SK-N-SH (cell line): ENCODE measurements at regions not wholly inside any gene's neighbourhood (a gene's known extent, or its start where the extent isn't known, plus 50 kb on each side); places are given as distances from the start of the nearest gene placed in this dataset.

Source experiments
- CTCF ChIA-PET: fragments of 300-600, 350-600 bp; formaldehyde crosslinking; extraction: SDS; loops from one replicate; lab custom pipeline; 2021; lab: Yijun Ruan, JAX
- POLR2A ChIA-PET: fragments of 350-600 bp; sonication (Branson Sonifier 250); formaldehyde crosslinking; extraction: SDS; loops from one replicate; lab custom pipeline; 2020; ENCODE audit warnings: antibody characterized with exemption, inconsistent platforms; lab: Yijun Ruan, JAX
- DNase-seq: peaks from one replicate; pipeline ENCODE4 v3.0.0; 2012
- H2AFZ ChIP-seq: fragments of 200-600 bp; sonication (generic); 2 replicates; pipeline ENCODE4 v1.8.1; 2016; ENCODE audit warnings: antibody characterized with exemption, mild to moderate bottlenecking, low read depth
- H3F3A ChIP-seq: fragments of 200-600 bp; sonication (generic); replicated peaks from 2 replicates; pipeline ENCODE3; 2016; ENCODE audit warnings: antibody characterized with exemption, mild to moderate bottlenecking; ENCODE audit not compliant: insufficient read depth
- H3K27ac ChIP-seq, 2 experiments: fragments of 200-500 bp in 1 of 2; fragments of 200-600 bp in 1 of 2; sonication (Bioruptor generic) in 1 of 2; sonication (generic), shearing (Covaris generic) in 1 of 2; 2 replicates each; pipeline versions ENCODE4 v1.5.1 to v1.6.1; 2014 to 2016; ENCODE audit warnings: low read depth in 2 of 2, inconsistent platforms in 1 of 2, low read length in 1 of 2, mild to moderate bottlenecking in 1 of 2, mixed read lengths in 1 of 2
- H3K27me3 ChIP-seq: fragments of 200-600 bp; sonication (generic), shearing (Covaris generic); 2 replicates; pipeline ENCODE4 v1.6.1; 2016; ENCODE audit warnings: mixed run types; ENCODE audit not compliant: insufficient read depth
- H3K36me3 ChIP-seq, 2 experiments: fragments of 200-500 bp in 1 of 2; fragments of 200-600 bp in 1 of 2; sonication (Bioruptor generic) in 1 of 2; sonication (generic) in 1 of 2; replicated peaks in 1 of 2; 2 replicates each; pipeline versions ENCODE3 to v1.5.1; 2014 to 2016; ENCODE audit warnings: low read length in 1 of 2, mild to moderate bottlenecking in 1 of 2; ENCODE audit not compliant: insufficient read depth in 2 of 2, control insufficient read depth in 1 of 2
- H3K4me1 ChIP-seq, 2 experiments: fragments of 200-500 bp in 1 of 2; fragments of 200-600 bp in 1 of 2; sonication (Bioruptor generic) in 1 of 2; sonication (generic), shearing (Covaris generic) in 1 of 2; 2 replicates each; pipeline versions ENCODE4 v1.5.1 to v1.6.1; 2014 to 2016; ENCODE audit warnings: low read depth in 1 of 2, low read length in 1 of 2, mixed run types in 1 of 2; ENCODE audit not compliant: insufficient read depth in 2 of 2, control insufficient read depth in 1 of 2
- H3K4me2 ChIP-seq: fragments of 200-600 bp; sonication (generic), shearing (Covaris generic); 2 replicates; pipeline ENCODE4 v1.6.1; 2017; ENCODE audit warnings: mixed run types
- H3K4me3 ChIP-seq, 2 experiments: fragments of 200-500 bp in 1 of 2; fragments of 200-600 bp in 1 of 2; sonication (Bioruptor generic) in 1 of 2; sonication (generic), shearing (Covaris generic) in 1 of 2; 2 replicates each; pipeline versions ENCODE4 v1.5.1 to v1.8.1; 2014 to 2016; ENCODE audit warnings: low read depth in 2 of 2, inconsistent platforms in 1 of 2, low read length in 1 of 2, mild to moderate bottlenecking in 1 of 2, mixed read lengths in 1 of 2, moderate library complexity in 1 of 2
- H3K79me2 ChIP-seq: fragments of 200-600 bp; sonication (generic); 2 replicates; pipeline ENCODE4 v1.8.1; 2017; ENCODE audit warnings: mild to moderate bottlenecking; ENCODE audit not compliant: insufficient read depth
- H3K9ac ChIP-seq: fragments of 200-600 bp; sonication (generic); 2 replicates; pipeline ENCODE4 v1.6.1; 2017; ENCODE audit warnings: mixed run types
- H3K9me2 ChIP-seq: fragments of 200-600 bp; sonication (generic); 2 replicates; pipeline ENCODE4 v1.6.1; 2017; ENCODE audit warnings: mixed run types
- H3K9me3 ChIP-seq: fragments of 200-600 bp; sonication (generic); 2 replicates; pipeline ENCODE4 v1.6.1; 2017; ENCODE audit warnings: mixed run types, mild to moderate bottlenecking, moderate library complexity
- H4K20me1 ChIP-seq: fragments of 200-600 bp; sonication (generic); 2 replicates; pipeline ENCODE4 v1.6.1; 2017; ENCODE audit warnings: mild to moderate bottlenecking, mixed run types; ENCODE audit not compliant: insufficient read depth
- ELF1 ChIP-seq: IDR thresholded peaks from 2 replicates; pipeline ENCODE4 v1.4.0; 2012
- EZH2phosphoT487 ChIP-seq: fragments of 200-600 bp; sonication (generic); IDR thresholded peaks from 2 replicates; pipeline ENCODE4 v1.6.1; 2017; ENCODE audit warnings: low read depth, mixed run types, mild to moderate bottlenecking, antibody characterized with exemption, moderate library complexity, borderline replicate concordance
- GABPA ChIP-seq: IDR thresholded peaks from 2 replicates; pipeline ENCODE4 v1.4.0; 2012; ENCODE audit warnings: low read depth, mild to moderate bottlenecking
- GATA2 ChIP-seq: sonication (generic); formaldehyde crosslinking; IDR thresholded peaks from 2 replicates; pipeline ENCODE4 v1.5.0; 2020; ENCODE audit warnings: mild to moderate bottlenecking, missing genetic modification reagents
- JUND ChIP-seq: IDR thresholded peaks from 2 replicates; pipeline ENCODE4 v1.4.0; 2012
- MEF2A ChIP-seq: IDR thresholded peaks from 2 replicates; pipeline ENCODE4 v1.4.0; 2012; ENCODE audit warnings: low read depth, borderline replicate concordance
- NFIC ChIP-seq: IDR thresholded peaks from 2 replicates; pipeline ENCODE4 v1.4.0; 2012; ENCODE audit warnings: borderline replicate concordance
- NRF1 ChIP-seq: IDR thresholded peaks from 2 replicates; pipeline ENCODE4 v1.6.1; 2012; ENCODE audit warnings: low read depth, mild to moderate bottlenecking, low read length
- RAD21 ChIP-seq: IDR thresholded peaks from 2 replicates; pipeline ENCODE4 v1.6.1; 2012; ENCODE audit warnings: mild to moderate bottlenecking, low read length
- RCOR1 ChIP-seq: fragments of 150-350 bp; IDR thresholded peaks from 2 replicates; pipeline ENCODE4 v1.6.1; 2017; ENCODE audit warnings: antibody characterized with exemption, low read length
- RFX5 ChIP-seq: IDR thresholded peaks from 2 replicates; pipeline ENCODE4 v1.6.1; 2012; ENCODE audit warnings: mild to moderate bottlenecking, improper control_type of control experiment, low read length
- RXRA ChIP-seq: IDR thresholded peaks from 2 replicates; pipeline ENCODE4 v1.4.0; 2012; ENCODE audit warnings: low read depth, mild to moderate bottlenecking, borderline replicate concordance
- SMC3 ChIP-seq: IDR thresholded peaks from 2 replicates; pipeline ENCODE4 v1.6.1; 2012; ENCODE audit warnings: low read depth, low read length, improper control_type of control experiment
- ZBTB33 ChIP-seq: IDR thresholded peaks from 2 replicates; pipeline ENCODE4 v1.4.0; 2012; ENCODE audit warnings: low read depth, borderline replicate concordance
- WGBS: methylation state at CpG from one replicate; pipeline ENCODE4 v1.1.6; 2017; ENCODE audit warnings: low lambda C conversion rate; 5-methylcytosine and 5-hydroxymethylcytosine counted together
- TF ChIP-seq, protein P1 (sequence below): IDR thresholded peaks from 2 replicates; pipeline ENCODE4 v1.6.1; 2012; ENCODE audit warnings: mild to moderate bottlenecking, low read depth, low read length, moderate library complexity

- ChIA-PET POLR2A (no interaction called here), CTCF (no interaction called here)
- Histone ChIP-seq H3K4me3 (no peak overlapping the region), H3K36me3 (no peaks in the 10 kb centered on the region), H3K4me2 (no peak overlapping the region), H3K27ac (no peak overlapping the region), H3K27me3 (no peaks in the 10 kb centered on the region), H3K4me1 (no peaks in the 10 kb centered on the region), H2AFZ (no peak overlapping the region), H3K9me3 (no peaks in the 10 kb centered on the region), H3F3A (no peaks in the 10 kb centered on the region), H3K9me2 (no peaks in the 10 kb centered on the region), H4K20me1 (no peaks in the 10 kb centered on the region), H3K79me2 (no peaks in the 10 kb centered on the region), H3K9ac (no peak overlapping the region)
- no peak for DNase-seq
- WGBS = 13% methylated on average over 5 of the region's 5 CpGs
- TF ChIP-seq EZH2phosphoT487 = no peak
- TF ChIP-seq GATA2 (CRISPR knock-in tag) = no peak
- TF ChIP-seq, protein P1, sequence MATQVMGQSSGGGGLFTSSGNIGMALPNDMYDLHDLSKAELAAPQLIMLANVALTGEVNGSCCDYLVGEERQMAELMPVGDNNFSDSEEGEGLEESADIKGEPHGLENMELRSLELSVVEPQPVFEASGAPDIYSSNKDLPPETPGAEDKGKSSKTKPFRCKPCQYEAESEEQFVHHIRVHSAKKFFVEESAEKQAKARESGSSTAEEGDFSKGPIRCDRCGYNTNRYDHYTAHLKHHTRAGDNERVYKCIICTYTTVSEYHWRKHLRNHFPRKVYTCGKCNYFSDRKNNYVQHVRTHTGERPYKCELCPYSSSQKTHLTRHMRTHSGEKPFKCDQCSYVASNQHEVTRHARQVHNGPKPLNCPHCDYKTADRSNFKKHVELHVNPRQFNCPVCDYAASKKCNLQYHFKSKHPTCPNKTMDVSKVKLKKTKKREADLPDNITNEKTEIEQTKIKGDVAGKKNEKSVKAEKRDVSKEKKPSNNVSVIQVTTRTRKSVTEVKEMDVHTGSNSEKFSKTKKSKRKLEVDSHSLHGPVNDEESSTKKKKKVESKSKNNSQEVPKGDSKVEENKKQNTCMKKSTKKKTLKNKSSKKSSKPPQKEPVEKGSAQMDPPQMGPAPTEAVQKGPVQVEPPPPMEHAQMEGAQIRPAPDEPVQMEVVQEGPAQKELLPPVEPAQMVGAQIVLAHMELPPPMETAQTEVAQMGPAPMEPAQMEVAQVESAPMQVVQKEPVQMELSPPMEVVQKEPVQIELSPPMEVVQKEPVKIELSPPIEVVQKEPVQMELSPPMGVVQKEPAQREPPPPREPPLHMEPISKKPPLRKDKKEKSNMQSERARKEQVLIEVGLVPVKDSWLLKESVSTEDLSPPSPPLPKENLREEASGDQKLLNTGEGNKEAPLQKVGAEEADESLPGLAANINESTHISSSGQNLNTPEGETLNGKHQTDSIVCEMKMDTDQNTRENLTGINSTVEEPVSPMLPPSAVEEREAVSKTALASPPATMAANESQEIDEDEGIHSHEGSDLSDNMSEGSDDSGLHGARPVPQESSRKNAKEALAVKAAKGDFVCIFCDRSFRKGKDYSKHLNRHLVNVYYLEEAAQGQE = no peak
- no peak for TF ChIP-seq RXRA
- no peak for TF ChIP-seq SMC3
- TF ChIP-seq NFIC = no peak
Observed at GRCh38 chr7:97578225-97578624, 153.7 kb upstream of the TAC1 start.

DNA sequence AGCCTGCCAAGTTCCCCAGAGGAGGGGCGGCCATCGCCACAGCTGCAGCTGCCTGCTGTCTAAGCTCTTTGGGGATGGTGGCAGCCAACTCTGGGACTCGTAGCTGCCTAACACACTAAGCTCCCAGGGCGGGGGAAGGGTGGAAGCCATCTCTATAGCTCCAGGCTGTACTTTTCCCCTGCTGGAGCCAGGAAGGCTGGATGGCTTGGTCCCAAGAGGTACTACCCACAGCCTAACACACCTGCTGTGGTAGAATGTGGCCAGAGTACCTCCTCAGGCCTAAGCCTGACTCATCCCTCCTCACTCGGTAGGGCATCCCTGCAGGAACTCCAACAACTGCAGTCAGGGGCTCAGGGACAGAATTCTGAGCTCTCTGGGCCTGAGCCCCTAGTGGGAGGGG lies 151.7 kb upstream of the TAC1 start:
- 9% methylated on average over 5 of the region's 5 CpGs for WGBS

More for the DNA sequence above, 151.7 kb upstream of the TAC1 start:
- no peaks in the 10 kb centered on the region for H4K20me1 ChIP-seq
- no peak overlapping the region for H3K9ac ChIP-seq
- no peak overlapping the region for H2AFZ ChIP-seq
- CTCF ChIA-PET = no interaction called here
- H3K9me2 ChIP-seq = no peaks in the 10 kb centered on the region
- no peaks in the 10 kb centered on the region for H3K36me3 ChIP-seq
- no peaks in the 10 kb centered on the region for H3K79me2 ChIP-seq
- H3F3A ChIP-seq = no peaks in the 10 kb centered on the region
- no peak for DNase-seq
- H3K4me3 ChIP-seq = no peak overlapping the region
- H3K27ac ChIP-seq = no peak overlapping the region
- H3K4me2 ChIP-seq = no peak overlapping the region
- POLR2A ChIA-PET = no interaction called here
- H3K27me3 ChIP-seq = no peaks in the 10 kb centered on the region
- no peaks in the 10 kb centered on the region for H3K9me3 ChIP-seq
- H3K4me1 ChIP-seq = no peaks in the 10 kb centered on the region
- no peak for TF ChIP-seq MEF2A
- no peak for TF ChIP-seq NRF1
- TF ChIP-seq, protein P1 = no peak
- TF ChIP-seq RAD21 = no peak
- no peak for TF ChIP-seq RFX5
- TF ChIP-seq GATA2 (CRISPR knock-in tag) = no peak
- TF ChIP-seq ELF1 = no peak
- TF ChIP-seq ZBTB33 = no peak
- no peak for TF ChIP-seq GABPA
- no peak for TF ChIP-seq RCOR1
- no peak for TF ChIP-seq JUND
- no peak for TF ChIP-seq NFIC
